IMR-90 (cell line): ENCODE measurements at regions not wholly inside any gene's neighbourhood (a gene's known extent, or its start where the extent isn't known, plus 50 kb on each side); places are given as distances from the start of the nearest gene placed in this dataset.

Experiments
- ATAC-seq: fragments of 200-7000 bp; cut with Tn5 transposase; 2 replicates; pipeline ENCODE4 v1.9.1; 2020; ENCODE audit warnings: low read depth, mild to moderate bottlenecking, moderate library complexity
- BruUV-seq: library from RNA; stranded (reverse); fragments of 400-500 nt; replicated peaks from 2 replicates; lab custom pipeline; 2021; lab: Mats Ljungman, UMichigan
- CTCF ChIA-PET: fragments of 300-600 bp; formaldehyde crosslinking; extraction: SDS; loops from one replicate; lab custom pipeline; 2021; ENCODE audit warnings: antibody characterized with exemption; lab: Yijun Ruan, JAX
- POLR2A ChIA-PET: fragments of 300-600 bp; sonication (Branson Sonifier 250); formaldehyde crosslinking; loops from one replicate; lab custom pipeline; 2022; ENCODE audit warnings: antibody characterized with exemption; ENCODE audit not compliant: unreplicated experiment; lab: Charles Lee
- DNase-seq: peaks from one replicate; pipeline ENCODE4 v3.0.0; 2013
- H2AFZ ChIP-seq: replicated peaks from 2 replicates; pipeline ENCODE3; 2013; ENCODE audit warnings: low read length, mild to moderate bottlenecking; ENCODE audit not compliant: poor library complexity
- H2AK5ac ChIP-seq: 2 replicates; pipeline ENCODE4 v1.6.1; 2013; ENCODE audit warnings: low read depth, low read length, inconsistent platforms
- H2AK9ac ChIP-seq: replicated peaks from 2 replicates; pipeline ENCODE3; 2013; ENCODE audit warnings: mild to moderate bottlenecking, low read depth, low read length, moderate library complexity; ENCODE audit not compliant: poor library complexity
- H2BK120ac ChIP-seq: 2 replicates; pipeline ENCODE4 v1.6.1; 2013; ENCODE audit warnings: low read depth, low read length, inconsistent platforms
- H2BK15ac ChIP-seq: 3 replicates; pipeline ENCODE4 v1.6.1; 2013; ENCODE audit warnings: low read depth, low read length, inconsistent platforms
- H2BK20ac ChIP-seq: 2 replicates; pipeline ENCODE4 v1.6.1; 2013; ENCODE audit warnings: low read depth, mild to moderate bottlenecking, inconsistent platforms, low read length, moderate library complexity
- H2BK5ac ChIP-seq: 2 replicates; pipeline ENCODE4 v1.6.1; 2013; ENCODE audit warnings: mild to moderate bottlenecking, low read depth, low read length, inconsistent platforms; ENCODE audit not compliant: poor library complexity, severe bottlenecking
- H3K14ac ChIP-seq: replicated peaks from 2 replicates; pipeline ENCODE4 v1.6.1; 2013; ENCODE audit warnings: low read depth, low read length, inconsistent platforms
- H3K18ac ChIP-seq: 2 replicates; pipeline ENCODE4 v1.6.1; 2013; ENCODE audit warnings: low read depth, low read length, control low read depth
- H3K23ac ChIP-seq: 2 replicates; pipeline ENCODE4 v1.6.1; 2013; ENCODE audit warnings: low read depth, low read length, inconsistent platforms
- H3K27ac ChIP-seq: 2 replicates; pipeline ENCODE4 v1.5.1; 2013; ENCODE audit warnings: mild to moderate bottlenecking, control low read depth, low read length; ENCODE audit not compliant: insufficient read depth
- H3K27me3 ChIP-seq: 2 replicates; pipeline ENCODE4 v1.6.1; 2013; ENCODE audit warnings: low read length; ENCODE audit not compliant: control insufficient read depth, insufficient read depth
- H3K36me3 ChIP-seq: 2 replicates; pipeline ENCODE4 v1.6.1; 2013; ENCODE audit warnings: low read length, mixed read lengths; ENCODE audit not compliant: control insufficient read depth, insufficient read depth
- H3K4ac ChIP-seq: 2 replicates; pipeline ENCODE4 v1.6.1; 2013; ENCODE audit warnings: low read depth, low read length, inconsistent platforms
- H3K4me1 ChIP-seq: 2 replicates; pipeline ENCODE4 v1.6.1; 2013; ENCODE audit warnings: low read length, mixed read lengths; ENCODE audit not compliant: control insufficient read depth, insufficient read depth
- H3K4me2 ChIP-seq: 2 replicates; pipeline ENCODE4 v1.6.1; 2013; ENCODE audit warnings: low read depth, mild to moderate bottlenecking, control low read depth, low read length, moderate library complexity
- H3K4me3 ChIP-seq: 2 replicates; pipeline ENCODE4 v1.5.1; 2013; ENCODE audit warnings: low read depth, mild to moderate bottlenecking, control low read depth, low read length, moderate library complexity; ENCODE audit not compliant: insufficient read depth
- H3K56ac ChIP-seq: 2 replicates; pipeline ENCODE4 v1.6.1; 2013; ENCODE audit warnings: low read length, inconsistent platforms; ENCODE audit not compliant: insufficient read depth; ENCODE audit errors: extremely low read depth
- H3K79me1 ChIP-seq, 2 experiments: 2 replicates each; pipeline ENCODE4 v1.6.1; 2013; ENCODE audit warnings: low read length in 2 of 2, inconsistent platforms in 1 of 2, low read depth in 1 of 2
- H3K9ac ChIP-seq: 2 replicates; pipeline ENCODE4 v1.6.1; 2013; ENCODE audit warnings: low read depth, low read length, control low read depth
- H3K9me1 ChIP-seq: 2 replicates; pipeline ENCODE4 v1.6.1; 2013; ENCODE audit warnings: low read length, inconsistent platforms; ENCODE audit not compliant: insufficient read depth
- H3K9me3 ChIP-seq: 2 replicates; pipeline ENCODE4 v1.6.1; 2013; ENCODE audit warnings: low read length; ENCODE audit not compliant: control insufficient read depth, insufficient read depth
- H4K20me1 ChIP-seq: 2 replicates; pipeline ENCODE4 v1.6.1; 2013; ENCODE audit warnings: low read length, inconsistent platforms; ENCODE audit not compliant: insufficient read depth
- H4K5ac ChIP-seq: 2 replicates; pipeline ENCODE4 v1.6.1; 2013; ENCODE audit warnings: mild to moderate bottlenecking, low read depth, low read length, control low read depth
- H4K8ac ChIP-seq, 2 experiments: 2 replicates each; pipeline ENCODE4 v1.6.1; 2013; ENCODE audit warnings: low read depth in 2 of 2, low read length in 2 of 2, control low read depth in 1 of 2, inconsistent platforms in 1 of 2
- H4K91ac ChIP-seq: 2 replicates; pipeline ENCODE4 v1.6.1; 2013; ENCODE audit warnings: low read depth, low read length, inconsistent platforms; ENCODE audit not compliant: insufficient read depth
- BHLHE40 ChIP-seq: fragments of 150-350 bp; IDR thresholded peaks from 2 replicates; pipeline ENCODE4 v1.6.1; 2016; ENCODE audit warnings: mild to moderate bottlenecking, low read depth, low read length
- CEBPB ChIP-seq: IDR thresholded peaks from 2 replicates; pipeline ENCODE4 v1.6.1; 2012; ENCODE audit warnings: low read depth, low read length, improper control_type of control experiment
- MAFK ChIP-seq: IDR thresholded peaks from 2 replicates; pipeline ENCODE4 v1.6.1; 2012; ENCODE audit warnings: low read depth, low read length, improper control_type of control experiment
- MAZ ChIP-seq: IDR thresholded peaks from 2 replicates; pipeline ENCODE4 v1.6.1; 2012; ENCODE audit warnings: low read depth, mild to moderate bottlenecking, low read length, improper control_type of control experiment, moderate library complexity, borderline replicate concordance
- RAD21 ChIP-seq: IDR thresholded peaks from 2 replicates; pipeline ENCODE4 v1.6.1; 2012; ENCODE audit warnings: low read length, improper control_type of control experiment
- RCOR1 ChIP-seq: IDR thresholded peaks from 2 replicates; pipeline ENCODE4 v1.6.1; 2012; ENCODE audit warnings: mild to moderate bottlenecking, low read length, improper control_type of control experiment; ENCODE audit not compliant: insufficient replicate concordance
- RFX5 ChIP-seq: IDR thresholded peaks from 2 replicates; pipeline ENCODE4 v1.8.0; 2012; ENCODE audit warnings: low read depth, mild to moderate bottlenecking, low read length, moderate library complexity
- SMC3 ChIP-seq: fragments of 150-350 bp; IDR thresholded peaks from 2 replicates; pipeline ENCODE4 v1.6.1; 2016; ENCODE audit warnings: low read depth, mild to moderate bottlenecking, antibody characterized with exemption, low read length, moderate library complexity
- WGBS, 2 experiments: methylation state at CpG; one replicate each; pipeline versions ENCODE4 v1.1.5 to v1.1.7; 2013; ENCODE audit warnings: missing lambda C conversion rate in 2 of 2; ENCODE audit not compliant: insufficient read length in 1 of 2; ENCODE audit errors: extremely low coverage in 2 of 2; 5-methylcytosine and 5-hydroxymethylcytosine counted together
- dilution Hi-C: fragments of 300-500 bp; cut with HindIII; formaldehyde crosslinking; loops from one replicate; pipeline ENCODE4 v1.14.3; 2018; ENCODE audit warnings: low sequenced_read_pairs; ENCODE audit not compliant: unreplicated experiment
- in situ Hi-C: fragments of 300-500 bp; cut with MboI; formaldehyde crosslinking; loops from 3 replicates; pipeline ENCODE4 v1.14.3; 2019; ENCODE audit warnings: low sequenced_read_pairs, inconsistent platforms, mixed read lengths
- intact Hi-C: fragments of 100-400 bp; cut with micrococcal nuclease; formaldehyde crosslinking; loops from 2 replicates; pipeline ENCODE4 v1.10.0; 2022
- TF ChIP-seq, protein P1 (sequence below): fragments of 150-350 bp; IDR thresholded peaks from 2 replicates; pipeline ENCODE4 v1.6.1; 2016; ENCODE audit warnings: low read depth, mild to moderate bottlenecking, low read length, moderate library complexity, borderline replicate concordance

DNA sequence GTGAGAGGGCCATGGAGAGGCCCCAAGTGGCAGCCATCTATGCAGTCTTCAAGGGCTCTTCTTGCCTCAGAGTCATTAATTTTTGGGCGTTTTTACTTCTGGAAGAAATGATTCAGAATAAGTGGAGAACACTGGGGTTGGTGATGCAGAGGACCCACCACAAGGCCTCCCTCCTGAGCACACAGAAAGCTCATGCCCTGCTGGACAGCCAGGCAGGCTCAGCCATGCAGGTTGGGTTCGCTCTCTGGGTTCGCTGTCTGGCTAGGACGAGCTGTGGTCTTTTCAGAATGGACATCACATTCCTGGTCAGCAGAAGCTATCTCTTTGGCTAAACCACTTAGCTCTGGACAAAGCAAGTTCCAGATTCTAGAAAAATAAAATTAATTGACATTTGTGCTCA lies 480.8 kb downstream of the RPS24 start:
- Histone ChIP-seq H3K4me3 (no peak overlapping the region), H3K9ac (no peak overlapping the region), H3K23ac (no peak overlapping the region), H2BK20ac (no peak overlapping the region), H2BK5ac (no peak overlapping the region), H4K91ac (no peak overlapping the region), H3K14ac (no peak overlapping the region), H3K9me1 (no peaks in the 10 kb centered on the region; the same call in 1 of the 2 replicates), H3K4me1 (peaks cover 3% of the 10 kb centered on the region; the same call in 1 of the 2 replicates), H2AFZ (no peak overlapping the region), H3K27ac (no peak overlapping the region), H4K5ac (no peak overlapping the region), H2AK5ac (0 out of 2 replicates have a peak overlapping the region, but pooled peaks have one; percentile 32), H2BK15ac (no peak overlapping the region), H4K8ac (no peak overlapping the region), H3K4me2 (no peak overlapping the region), H3K27me3 (no peaks in the 10 kb centered on the region; the same call in 1 of the 2 replicates), H3K4ac (no peak overlapping the region), H2BK120ac (no peak overlapping the region), H3K36me3 (no peaks in the 10 kb centered on the region), H2AK9ac (no peak overlapping the region), H3K9me3 (no peaks in the 10 kb centered on the region), H3K79me1 (no peaks in the 10 kb centered on the region), H3K56ac (no peak overlapping the region), H3K18ac (no peak overlapping the region), H4K20me1 (no peaks in the 10 kb centered on the region)
- DNase-seq (no peak), ATAC-seq (no peak)
- no peak for TF ChIP-seq RCOR1
- no peak for TF ChIP-seq RAD21
- TF ChIP-seq RFX5 = no peak
- TF ChIP-seq MAZ = no peak
- TF ChIP-seq, protein P1, sequence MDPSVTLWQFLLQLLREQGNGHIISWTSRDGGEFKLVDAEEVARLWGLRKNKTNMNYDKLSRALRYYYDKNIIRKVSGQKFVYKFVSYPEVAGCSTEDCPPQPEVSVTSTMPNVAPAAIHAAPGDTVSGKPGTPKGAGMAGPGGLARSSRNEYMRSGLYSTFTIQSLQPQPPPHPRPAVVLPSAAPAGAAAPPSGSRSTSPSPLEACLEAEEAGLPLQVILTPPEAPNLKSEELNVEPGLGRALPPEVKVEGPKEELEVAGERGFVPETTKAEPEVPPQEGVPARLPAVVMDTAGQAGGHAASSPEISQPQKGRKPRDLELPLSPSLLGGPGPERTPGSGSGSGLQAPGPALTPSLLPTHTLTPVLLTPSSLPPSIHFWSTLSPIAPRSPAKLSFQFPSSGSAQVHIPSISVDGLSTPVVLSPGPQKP = no peak
- TF ChIP-seq CEBPB = no peak
- TF ChIP-seq SMC3 = no peak
- TF ChIP-seq BHLHE40 = no peak
- no peak for TF ChIP-seq MAFK
- intact Hi-C loops = no loop called here
- in situ Hi-C loops = no loop called here
- WGBS, 2 experiments = 100% methylated on average over 1 of the region's 4 CpGs; no CpG with 5 or more reads in 1 of the 2 experiments
- CTCF ChIA-PET = no interaction called here
- BruUV-seq = no TSS peak
- dilution Hi-C loops = no loop called here
- POLR2A ChIA-PET = no interaction called here
